GM19455 (cell line): ENCODE measurements at regions not wholly inside any gene's neighbourhood (a gene's known extent, or its start where the extent isn't known, plus 50 kb on each side); places are given as distances from the start of the nearest gene placed in this dataset.

ENCODE experiments used
- ATAC-seq: cut with Tn5 transposase; IDR thresholded peaks from one replicate; pipeline ENCODE4 v1.9.1; 2021; ENCODE audit not compliant: unreplicated experiment

- no peak for ATAC-seq
These were observed 416.8 kb downstream of the NPHP4 start for GRCh38 chr1:5575396-5575940.

GRCh38 chr1:5574641-5575040, 417.6 kb downstream of the NPHP4 start:
- no peak for ATAC-seq

GRCh38 chr1:5572794-5573193, 419.4 kb downstream of the NPHP4 start:
- no peak for ATAC-seq

GRCh38 chr1:5571861-5572401, 420.3 kb downstream of the NPHP4 start:
- no peak for ATAC-seq

GRCh38 chr1:5571438-5571837, 420.8 kb downstream of the NPHP4 start:
- no peak for ATAC-seq

- ATAC-seq, result no peak
These were observed 421.3 kb downstream of the NPHP4 start for GRCh38 chr1:5570931-5571330.

- no peak for ATAC-seq
These were observed 423.9 kb downstream of the NPHP4 start for GRCh38 chr1:5568321-5568720.

- no peak for ATAC-seq
These were observed 424.4 kb downstream of the NPHP4 start for GRCh38 chr1:5567839-5568238.

GRCh38 chr1:5566924-5567323, 425.3 kb downstream of the NPHP4 start:
- ATAC-seq, result no peak

GRCh38 chr1:5565281-5566125, 426.7 kb downstream of the NPHP4 start:
- no peak for ATAC-seq

- ATAC-seq, result no peak
These were observed 427.5 kb downstream of the NPHP4 start for GRCh38 chr1:5564578-5565257.

- no peak for ATAC-seq
These were observed 428.2 kb downstream of the NPHP4 start for GRCh38 chr1:5563861-5564577.

GRCh38 chr1:5562769-5563168, 429.5 kb downstream of the NPHP4 start:
- ATAC-seq, result no peak

- no peak for ATAC-seq
These were observed 429.9 kb downstream of the NPHP4 start for GRCh38 chr1:5562331-5562730.

GRCh38 chr1:5559078-5559477, 433.1 kb downstream of the NPHP4 start:
- no peak for ATAC-seq

- no peak for ATAC-seq
These were observed 436.4 kb downstream of the NPHP4 start for GRCh38 chr1:5555853-5556252.

- no peak for ATAC-seq
These were observed 437.4 kb downstream of the NPHP4 start for GRCh38 chr1:5554784-5555183.

GRCh38 chr1:5554111-5554510, 438.1 kb downstream of the NPHP4 start:
- no peak for ATAC-seq

- no peak for ATAC-seq
These were observed 439.3 kb downstream of the NPHP4 start for GRCh38 chr1:5552787-5553484.

- ATAC-seq, result no peak
These were observed 440.8 kb downstream of the NPHP4 start for GRCh38 chr1:5551274-5551975.
